ENCODE measurements at regions not wholly inside any gene's neighbourhood (a gene's known extent, or its start where the extent isn't known, plus 50 kb on each side); places are given as distances from the start of the nearest gene placed in this dataset.

GRCh38 chr9:23526806-23527205 lies 299.2 kb downstream of the ELAVL2 start:
- no peaks in the 10 kb centered on the region for H3K36me3 ChIP-seq (ENCODE audit: control insufficient read depth, insufficient read depth, low read length)
- H3K4me2 ChIP-seq (ENCODE audit: low read length): no peak overlapping the region
- H2AFZ ChIP-seq: no peak overlapping the region
- no peaks in the 10 kb centered on the region for H3K79me2 ChIP-seq
- H3K4me3 ChIP-seq (ENCODE audit: low read depth, low read length): no peak overlapping the region
- no peak overlapping the region for H3K27ac ChIP-seq
- H3K27me3 ChIP-seq (ENCODE audit: control insufficient read depth, insufficient read depth, low read length): peaks cover 2% of the 10 kb centered on the region
- H3K9ac ChIP-seq: no peak overlapping the region
- H3K9me3 ChIP-seq (ENCODE audit: control insufficient read depth, low read length): no peaks in the 10 kb centered on the region
- TF ChIP-seq CTCF (IDR thresholded peaks at IDR 0.05): no peak
- H3K4me1 ChIP-seq: no peaks in the 10 kb centered on the region

DNA sequence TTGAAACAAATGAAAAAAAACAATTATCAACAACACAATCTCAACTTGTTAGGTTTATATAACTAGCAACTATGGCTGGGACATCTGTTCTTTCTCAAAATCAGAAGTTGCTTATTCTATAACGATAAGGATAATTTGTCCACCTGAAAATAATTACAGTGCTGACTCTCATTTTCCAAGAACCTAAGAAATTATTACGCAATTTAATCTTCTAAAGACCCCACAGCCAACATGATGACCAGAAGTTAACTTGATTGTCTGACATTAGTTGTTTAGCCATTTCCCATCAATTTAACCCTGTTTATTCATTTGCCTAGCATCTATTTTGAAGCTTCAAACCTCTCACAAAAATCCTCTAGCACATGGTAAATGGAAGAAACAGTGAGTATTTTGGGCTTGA lies 293.8 kb downstream of the ELAVL2 start:
- H3K27ac ChIP-seq: no peak overlapping the region

GRCh38 chr9:23537192-23538066 lies 288.6 kb downstream of the ELAVL2 start:
- no peak overlapping the region for H3K9ac ChIP-seq

More for the DNA sequence above, 293.8 kb downstream of the ELAVL2 start:
- H3K27me3 ChIP-seq (ENCODE audit: control insufficient read depth, insufficient read depth, low read length): peaks cover 2% of the 10 kb centered on the region
- H3K4me3 ChIP-seq (ENCODE audit: low read depth, low read length): no peak overlapping the region
- H3K4me2 ChIP-seq (ENCODE audit: low read length): no peak overlapping the region
- no peak overlapping the region for H2AFZ ChIP-seq
- no peaks in the 10 kb centered on the region for H3K9me3 ChIP-seq (ENCODE audit: control insufficient read depth, low read length)
- TF ChIP-seq CTCF (IDR thresholded peaks at IDR 0.05): no peak
- no peaks in the 10 kb centered on the region for H3K4me1 ChIP-seq
- no peaks in the 10 kb centered on the region for H3K36me3 ChIP-seq (ENCODE audit: control insufficient read depth, insufficient read depth, low read length)
- no peak overlapping the region for H3K9ac ChIP-seq
- H3K79me2 ChIP-seq: no peaks in the 10 kb centered on the region

DNA sequence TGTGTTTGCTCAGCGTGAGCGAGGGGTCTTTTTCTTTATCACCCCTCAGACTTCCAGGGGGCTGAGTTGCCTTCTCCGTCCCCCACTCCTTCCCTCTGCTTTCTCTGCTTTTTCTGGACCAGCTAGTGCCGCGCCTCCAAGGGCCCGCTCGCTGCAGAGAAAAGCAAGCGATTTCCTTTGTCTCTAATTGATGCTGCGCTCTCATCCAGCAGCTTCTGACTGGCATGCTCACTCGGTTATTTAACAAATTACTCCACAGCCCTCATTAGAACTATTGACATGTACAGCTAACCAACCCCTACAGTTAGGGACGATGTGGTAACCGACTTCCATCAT lies 288.0 kb downstream of the ELAVL2 start:
- Histone ChIP-seq H3K36me3 (ENCODE audit: control insufficient read depth, insufficient read depth, low read length) (no peaks in the 10 kb centered on the region), H3K4me1 (no peaks in the 10 kb centered on the region), H3K79me2 (no peaks in the 10 kb centered on the region), H3K27me3 (ENCODE audit: control insufficient read depth, insufficient read depth, low read length) (no peaks in the 10 kb centered on the region), H2AFZ (no peak overlapping the region), H3K4me3 (ENCODE audit: low read depth, low read length) (no peak overlapping the region), H3K27ac (no peak overlapping the region), H3K9ac (no peak overlapping the region), H3K9me3 (ENCODE audit: control insufficient read depth, low read length) (no peaks in the 10 kb centered on the region), H3K4me2 (ENCODE audit: low read length) (no peak overlapping the region)
- TF ChIP-seq CTCF (IDR thresholded peaks at IDR 0.05): no peak

More at GRCh38 chr9:23537192-23538066, 288.6 kb downstream of the ELAVL2 start:
- Histone ChIP-seq H3K4me3 (ENCODE audit: low read depth, low read length) (no peak overlapping the region), H3K27ac (no peak overlapping the region), H2AFZ (no peak overlapping the region), H3K4me1 (no peaks in the 10 kb centered on the region), H3K36me3 (ENCODE audit: control insufficient read depth, insufficient read depth, low read length) (no peaks in the 10 kb centered on the region), H3K9me3 (ENCODE audit: control insufficient read depth, low read length) (no peaks in the 10 kb centered on the region), H3K79me2 (no peaks in the 10 kb centered on the region), H3K4me2 (ENCODE audit: low read length) (peak overlapping the region; percentile 44), H3K27me3 (ENCODE audit: control insufficient read depth, insufficient read depth, low read length) (no peaks in the 10 kb centered on the region)
- TF ChIP-seq CTCF (IDR thresholded peaks at IDR 0.05): no peak

All from parathyroid adenoma (tissue), 2 donors.